ENCODE measurements at regions not wholly inside any gene's neighbourhood (a gene's known extent, or its start where the extent isn't known, plus 50 kb on each side); places are given as distances from the start of the nearest gene placed in this dataset.

GRCh38 chr2:134002921-134003320 is 251.0 kb upstream of the MGAT5 start:
- Histone ChIP-seq H3K27ac (ENCODE audit: low read depth, low read length) (no peak overlapping the region), H3K4me1 (ENCODE audit: control insufficient read depth, insufficient read depth, low read length) (no peaks in the 10 kb centered on the region), H3K9me3 (ENCODE audit: control insufficient read depth, low read length) (no peaks in the 10 kb centered on the region), H3K27me3 (ENCODE audit: control insufficient read depth, insufficient read depth, low read length, poor library complexity, severe bottlenecking) (no peaks in the 10 kb centered on the region), H3K4me3 (ENCODE audit: low read length) (no peak overlapping the region), H3K36me3 (ENCODE audit: control insufficient read depth, insufficient read depth, low read length) (no peaks in the 10 kb centered on the region), H3K9ac (ENCODE audit: extremely low read depth, low read length, poor library complexity, severe bottlenecking) (no peak overlapping the region)
- Mint-ChIP-seq H3K27ac (no peak overlapping the region), H3K27me3 (ENCODE audit: insufficient read depth) (no peaks in the 10 kb centered on the region), H3K4me1 (no peaks in the 10 kb centered on the region), H3K4me3 (no peak overlapping the region), H3K9me3 (no peaks in the 10 kb centered on the region), H3K36me3 (ENCODE audit: low read depth) (no peaks in the 10 kb centered on the region)
- 0% methylated on average over 1 of the region's 1 CpG; no CpG with 5 or more reads in 1 of the 2 experiments for WGBS, 2 experiments (ENCODE audit: insufficient coverage in 1 of 2, insufficient read length in 1 of 2)
- TF ChIP-seq CTCF (conservative IDR thresholded peaks at IDR 0.05) = no peak
- DNase-seq = no peak

- Mint-ChIP-seq H3K27ac (no peak overlapping the region), H3K27me3 (ENCODE audit: insufficient read depth) (no peaks in the 10 kb centered on the region), H3K4me3 (no peak overlapping the region), H3K36me3 (ENCODE audit: low read depth) (no peaks in the 10 kb centered on the region), H3K9me3 (no peaks in the 10 kb centered on the region), H3K4me1 (peaks cover 8% of the 10 kb centered on the region)
- H3K36me3 ChIP-seq (ENCODE audit: control insufficient read depth, insufficient read depth, low read length) = no peaks in the 10 kb centered on the region
- no peaks in the 10 kb centered on the region for H3K9me3 ChIP-seq (ENCODE audit: control insufficient read depth, low read length)
- no peaks in the 10 kb centered on the region for H3K27me3 ChIP-seq (ENCODE audit: control insufficient read depth, insufficient read depth, low read length, poor library complexity, severe bottlenecking)
- H3K9ac ChIP-seq (ENCODE audit: extremely low read depth, low read length, poor library complexity, severe bottlenecking) = no peak overlapping the region
- H3K4me1 ChIP-seq (ENCODE audit: control insufficient read depth, insufficient read depth, low read length) = peaks cover 6% of the 10 kb centered on the region
- no peak for DNase-seq
- TF ChIP-seq CTCF (conservative IDR thresholded peaks at IDR 0.05) = no peak
- WGBS, 2 experiments (ENCODE audit: insufficient coverage in 1 of 2, insufficient read length in 1 of 2) = 100% methylated on average over 1 of the region's 1 CpG; no CpG with 5 or more reads in 1 of the 2 experiments
- H3K27ac ChIP-seq (ENCODE audit: low read depth, low read length) = no peak overlapping the region
- H3K4me3 ChIP-seq (ENCODE audit: low read length) = no peak overlapping the region
Measured at GRCh38 chr2:134004467-134004866, 249.4 kb upstream of the MGAT5 start.

- WGBS, 2 experiments (ENCODE audit: insufficient coverage in 1 of 2, insufficient read length in 1 of 2) = 67 to 88% methylated on average over 1 of the region's 1 CpG
- H3K27me3 ChIP-seq (ENCODE audit: control insufficient read depth, insufficient read depth, low read length, poor library complexity, severe bottlenecking) = no peaks in the 10 kb centered on the region
- H3K36me3 Mint-ChIP-seq (ENCODE audit: low read depth) = no peaks in the 10 kb centered on the region
- DNase-seq = no peak
- peaks cover 8% of the 10 kb centered on the region for H3K4me1 ChIP-seq (ENCODE audit: control insufficient read depth, insufficient read depth, low read length)
- H3K9ac ChIP-seq (ENCODE audit: extremely low read depth, low read length, poor library complexity, severe bottlenecking) = no peak overlapping the region
- no peak overlapping the region for H3K27ac ChIP-seq (ENCODE audit: low read depth, low read length)
- H3K9me3 ChIP-seq (ENCODE audit: control insufficient read depth, low read length) = no peaks in the 10 kb centered on the region
- H3K9me3 Mint-ChIP-seq = no peaks in the 10 kb centered on the region
- peaks cover 8% of the 10 kb centered on the region for H3K4me1 Mint-ChIP-seq
- no peak overlapping the region for H3K4me3 ChIP-seq (ENCODE audit: low read length)
- no peaks in the 10 kb centered on the region for H3K27me3 Mint-ChIP-seq (ENCODE audit: insufficient read depth)
- H3K4me3 Mint-ChIP-seq = no peak overlapping the region
- no peak overlapping the region for H3K27ac Mint-ChIP-seq
- TF ChIP-seq CTCF (conservative IDR thresholded peaks at IDR 0.05) = no peak
- H3K36me3 ChIP-seq (ENCODE audit: control insufficient read depth, insufficient read depth, low read length) = no peaks in the 10 kb centered on the region
Measured at GRCh38 chr2:134008837-134009236, 245.0 kb upstream of the MGAT5 start.
